DND-41 (cell line): ENCODE measurements at regions not wholly inside any gene's neighbourhood (a gene's known extent, or its start where the extent isn't known, plus 50 kb on each side); places are given as distances from the start of the nearest gene placed in this dataset.

Experiments used
- ATAC-seq: fragments of 200-7000 bp; cut with Tn5 transposase; 3 replicates; pipeline ENCODE4 v1.9.1; 2021; ENCODE audit warnings: low read depth; ENCODE audit not compliant: insufficient read depth
- DNase-seq: peaks from one replicate; pipeline ENCODE4 v3.0.0-alpha.2; 2020
- H2AFZ ChIP-seq: 2 replicates; pipeline ENCODE4 v1.6.0; 2012; ENCODE audit warnings: low read depth, low read length
- H3K27ac ChIP-seq: 2 replicates; pipeline ENCODE4 v1.5.1; 2012; ENCODE audit warnings: low read length, inconsistent platforms
- H3K27me3 ChIP-seq: fragments of 200-600 bp; sonication (generic); 2 replicates; pipeline ENCODE4 v1.6.0; 2012; ENCODE audit warnings: low read length, mild to moderate bottlenecking, inconsistent platforms; ENCODE audit not compliant: insufficient read depth, poor library complexity
- H3K36me3 ChIP-seq: 2 replicates; pipeline ENCODE4 v1.5.1; 2012; ENCODE audit warnings: low read length, inconsistent platforms; ENCODE audit not compliant: insufficient read depth
- H3K4me1 ChIP-seq: 2 replicates; pipeline ENCODE4 v1.5.1; 2012; ENCODE audit warnings: mild to moderate bottlenecking, low read length; ENCODE audit not compliant: insufficient read depth
- H3K4me2 ChIP-seq: 2 replicates; pipeline ENCODE4 v1.6.0; 2012; ENCODE audit warnings: mild to moderate bottlenecking, moderate library complexity, low read length, inconsistent platforms; ENCODE audit not compliant: insufficient read depth
- H3K4me3 ChIP-seq, 2 experiments: fragments of 200-600 bp in 1 of 2; shearing (Covaris generic) in 1 of 2; 2 replicates each; pipeline ENCODE4 v1.5.1; 2012 to 2016; ENCODE audit warnings: inconsistent platforms in 2 of 2, low read length in 2 of 2, mild to moderate bottlenecking in 2 of 2, low read depth in 1 of 2, moderate library complexity in 1 of 2
- H3K79me2 ChIP-seq: 2 replicates; pipeline ENCODE4 v1.6.0; 2012; ENCODE audit warnings: low read length, inconsistent platforms; ENCODE audit not compliant: insufficient read depth
- H3K9ac ChIP-seq: 2 replicates; pipeline ENCODE4 v1.6.0; 2012; ENCODE audit warnings: low read depth, mild to moderate bottlenecking, inconsistent platforms, low read length, moderate library complexity
- H3K9me3 ChIP-seq: 2 replicates; pipeline ENCODE4 v1.5.1; 2012; ENCODE audit warnings: low read length, moderate library complexity, mild to moderate bottlenecking, inconsistent platforms; ENCODE audit not compliant: insufficient read depth, severe bottlenecking
- H4K20me1 ChIP-seq: 2 replicates; pipeline ENCODE4 v1.6.0; 2012; ENCODE audit warnings: low read length; ENCODE audit not compliant: insufficient read depth
- CTCF ChIP-seq: IDR thresholded peaks from 2 replicates; pipeline ENCODE4 v1.5.1; 2012; ENCODE audit warnings: borderline replicate concordance, low read length, moderate library complexity, mild to moderate bottlenecking; ENCODE audit not compliant: poor library complexity, severe bottlenecking; ENCODE audit errors: extremely low read depth
- EZH2 ChIP-seq: IDR thresholded peaks from 3 replicates; pipeline ENCODE4 v1.6.1; 2012; ENCODE audit warnings: borderline replicate concordance, low read depth, mild to moderate bottlenecking, moderate library complexity, low read length, inconsistent platforms; ENCODE audit not compliant: severe bottlenecking

GRCh38 chr12:87349681-87350080 is 679.5 kb downstream of the C12orf50 start:
- TF ChIP-seq CTCF (no peak), EZH2 (no peak)
- H3K4me3 ChIP-seq: no peak overlapping the region
- no peaks in the 10 kb centered on the region for H3K9me3 ChIP-seq
- H3K27me3 ChIP-seq: no peaks in the 10 kb centered on the region
- no peak overlapping the region for H2AFZ ChIP-seq
- H3K4me1 ChIP-seq: no peaks in the 10 kb centered on the region
- H3K9ac ChIP-seq: no peak overlapping the region
- no peak for ATAC-seq
- no peaks in the 10 kb centered on the region for H3K79me2 ChIP-seq
- no peak for DNase-seq
- no peak overlapping the region for H3K4me2 ChIP-seq
- no peak overlapping the region for H3K27ac ChIP-seq
- H3K36me3 ChIP-seq: no peaks in the 10 kb centered on the region
- no peaks in the 10 kb centered on the region for H4K20me1 ChIP-seq

- H4K20me1 ChIP-seq: no peaks in the 10 kb centered on the region
- no peaks in the 10 kb centered on the region for H3K79me2 ChIP-seq
- TF ChIP-seq CTCF: no peak
- no peak for TF ChIP-seq EZH2
- no peak overlapping the region for H3K4me3 ChIP-seq
- no peak overlapping the region for H3K4me2 ChIP-seq
- no peaks in the 10 kb centered on the region for H3K4me1 ChIP-seq
- H3K36me3 ChIP-seq: no peaks in the 10 kb centered on the region
- ATAC-seq: no peak
- no peak overlapping the region for H2AFZ ChIP-seq
- H3K9ac ChIP-seq: no peak overlapping the region
- H3K27me3 ChIP-seq: no peaks in the 10 kb centered on the region
- DNase-seq: no peak
- no peaks in the 10 kb centered on the region for H3K9me3 ChIP-seq
- H3K27ac ChIP-seq: no peak overlapping the region
Observed at GRCh38 chr12:87348071-87348470, 681.1 kb downstream of the C12orf50 start.

- no peak for DNase-seq
- H3K4me2 ChIP-seq: no peak overlapping the region
Observed at GRCh38 chr12:87344699-87345098, 684.5 kb downstream of the C12orf50 start.

More at GRCh38 chr12:87344699-87345098, 684.5 kb downstream of the C12orf50 start:
- no peak overlapping the region for H2AFZ ChIP-seq
- no peaks in the 10 kb centered on the region for H3K27me3 ChIP-seq
- no peaks in the 10 kb centered on the region for H3K4me1 ChIP-seq
- no peaks in the 10 kb centered on the region for H3K36me3 ChIP-seq
- no peaks in the 10 kb centered on the region for H4K20me1 ChIP-seq
- no peaks in the 10 kb centered on the region for H3K79me2 ChIP-seq
- no peak for TF ChIP-seq CTCF
- no peak for TF ChIP-seq EZH2
- no peak for ATAC-seq
- no peaks in the 10 kb centered on the region for H3K9me3 ChIP-seq
- H3K27ac ChIP-seq: no peak overlapping the region
- H3K4me3 ChIP-seq: no peak overlapping the region
- no peak overlapping the region for H3K9ac ChIP-seq
